ENCODE measurements at regions not wholly inside any gene's neighbourhood (a gene's known extent, or its start where the extent isn't known, plus 50 kb on each side); places are given as distances from the start of the nearest gene placed in this dataset.

GRCh38 chr6:14520029-14520428, 402.5 kb downstream of the CD83 start:
- TF ChIP-seq CTCF (conservative IDR thresholded peaks at IDR 0.05 in 1 of 2, IDR thresholded peaks at IDR 0.05 in 1 of 2; ENCODE audit: low read depth in 1 of 2, low read length in 2 of 2) (no peak), EZH2 (IDR thresholded peaks at IDR 0.05; ENCODE audit: low read length, missing control alignments) (no peak)
